SIG-M5 treated with dmso at 0.1 percent for 504 hours (cell line): ENCODE measurements at regions not wholly inside any gene's neighbourhood (a gene's known extent, or its start where the extent isn't known, plus 50 kb on each side); places are given as distances from the start of the nearest gene placed in this dataset.

Experiments
- DNase-seq: peaks from one replicate; lab custom pipeline; 2025; ENCODE audit not compliant: unreplicated experiment; lab: John Stamatoyannopoulos, UW

DNA sequence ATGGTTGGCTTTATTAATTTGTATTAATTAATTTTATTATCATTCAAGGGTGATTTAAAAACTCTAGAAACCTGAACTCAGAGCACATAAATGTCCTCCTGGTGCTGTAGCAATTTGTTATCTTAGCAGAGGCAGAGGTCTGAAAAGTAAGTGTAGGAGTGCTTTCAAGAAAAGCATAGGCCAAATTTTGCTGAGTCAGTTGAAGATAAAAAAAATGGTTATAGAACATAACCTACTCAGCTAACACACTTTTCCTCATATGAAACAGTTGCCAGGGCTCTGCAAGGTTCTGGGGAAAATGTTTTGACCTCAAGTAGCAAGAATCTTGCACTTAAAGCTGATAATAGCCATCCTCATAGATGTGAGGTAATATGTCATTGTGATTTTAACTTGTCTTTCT lies 53.5 kb upstream of the CHODL start:
- DNase-seq = no peak

DNA sequence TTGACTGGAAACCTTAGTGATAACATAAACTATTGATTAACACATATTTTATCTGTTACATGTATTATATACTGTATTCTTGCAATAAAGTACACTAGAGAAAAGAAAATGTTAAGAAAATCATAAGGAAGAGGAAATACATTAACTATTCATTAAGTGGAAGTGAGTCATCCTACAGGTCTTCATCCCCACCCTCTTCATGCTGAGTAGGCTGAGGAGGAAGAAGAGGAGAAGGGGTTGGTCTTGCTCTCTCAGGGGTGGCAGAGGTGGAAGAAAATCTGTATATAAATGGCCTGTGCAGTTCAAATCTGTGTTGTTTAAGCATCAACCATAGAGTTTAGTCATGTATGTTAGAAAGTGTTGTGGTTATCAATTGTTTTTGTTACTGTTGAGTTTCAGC lies 66.1 kb upstream of the CHODL start:
- DNase-seq = no peak

DNA sequence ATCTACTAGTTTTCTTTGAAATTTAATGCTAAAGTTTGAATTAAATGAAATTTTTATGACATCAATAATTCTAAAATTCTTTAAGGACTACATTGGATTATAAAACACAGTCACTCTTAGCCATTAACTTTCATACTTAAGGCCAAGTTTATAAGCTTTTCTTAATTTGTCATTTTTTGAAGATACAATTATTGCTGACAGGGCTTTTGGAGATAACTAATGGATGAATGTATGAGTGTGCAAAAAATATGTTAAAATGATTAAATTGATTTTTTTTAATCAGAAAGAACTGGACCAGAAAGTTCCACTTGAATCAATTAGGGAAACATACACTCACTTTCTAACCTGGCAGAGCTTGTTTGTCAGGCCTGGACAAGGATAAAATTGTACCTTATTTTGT lies 70.3 kb upstream of the CHODL start:
- no peak for DNase-seq

DNA sequence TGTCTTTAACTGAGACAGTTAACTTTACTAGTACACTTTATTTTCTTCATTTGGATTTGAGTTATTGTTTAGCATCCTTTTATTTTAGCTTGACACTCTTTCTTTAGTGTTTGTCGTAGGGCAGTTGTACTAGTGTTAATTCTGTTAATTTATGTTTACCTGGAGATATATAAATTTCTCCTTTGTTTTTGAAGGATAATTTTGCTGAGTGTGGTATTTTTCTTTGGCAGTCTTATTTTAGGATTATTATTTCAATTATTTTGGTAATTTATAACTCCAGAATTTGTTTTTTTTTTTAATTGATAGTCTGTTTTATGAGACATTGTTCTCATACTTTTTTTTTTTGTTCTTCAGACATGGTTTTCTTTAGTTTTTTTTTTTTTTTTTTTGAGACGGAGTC lies 73.8 kb upstream of the CHODL start:
- DNase-seq = no peak

DNA sequence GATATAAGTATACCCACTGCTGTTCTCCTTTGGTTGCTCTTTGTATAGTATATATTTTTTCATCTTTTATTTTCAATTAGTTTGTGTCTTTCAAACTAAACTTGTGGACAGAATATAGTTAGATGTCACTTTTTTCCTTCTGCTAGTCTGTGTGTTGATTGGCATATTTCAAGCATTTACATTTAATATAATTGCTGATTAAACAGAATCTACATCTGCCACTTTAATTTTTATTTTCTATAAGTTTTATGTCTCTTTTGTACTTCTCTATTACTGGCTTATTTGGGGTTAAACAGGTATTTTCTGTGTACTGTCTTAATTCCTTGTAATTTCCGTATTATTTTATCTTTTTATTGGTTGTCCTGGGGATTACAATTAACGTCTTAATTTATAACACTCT lies 74.4 kb upstream of the CHODL start:
- DNase-seq = no peak

DNA sequence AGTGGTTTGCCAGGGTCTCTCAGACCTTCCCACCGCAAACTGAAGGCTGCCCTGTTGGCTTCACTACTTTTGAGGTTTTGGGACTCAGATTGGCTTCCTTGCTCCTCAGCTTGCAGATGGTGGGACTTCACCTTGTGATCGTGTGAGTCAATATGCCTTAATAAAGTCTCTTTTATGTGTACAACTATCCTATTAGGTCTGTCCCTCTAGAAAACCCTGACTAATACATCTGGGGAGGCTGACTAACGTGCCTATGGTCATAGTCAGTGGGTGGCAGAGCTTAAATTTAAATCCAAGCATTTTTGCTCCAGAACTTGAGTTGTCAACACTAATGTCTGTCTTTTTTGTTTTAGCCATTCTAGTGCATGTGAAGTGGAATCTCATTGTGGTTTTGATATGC lies 76.5 kb upstream of the CHODL start:
- DNase-seq = no peak

DNA sequence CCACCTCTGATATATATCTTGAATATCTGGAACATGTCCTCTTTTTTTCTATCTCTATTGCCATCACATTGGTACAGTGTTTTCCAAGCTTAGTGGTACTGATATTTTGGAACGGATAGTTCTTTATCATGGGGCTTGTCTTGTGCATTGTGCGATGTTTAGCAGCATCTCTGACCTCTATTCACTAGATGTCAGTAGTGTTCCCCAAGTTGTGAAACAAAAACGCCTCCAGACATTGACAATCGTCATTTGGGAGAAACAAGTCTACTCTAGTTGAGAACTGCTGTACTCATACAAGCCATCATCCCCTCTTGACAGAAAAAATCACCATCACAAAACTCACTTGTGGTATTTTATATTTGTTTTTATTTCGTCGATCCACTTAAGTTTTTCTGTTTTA lies 79.7 kb upstream of the CHODL start:
- no peak for DNase-seq

DNA sequence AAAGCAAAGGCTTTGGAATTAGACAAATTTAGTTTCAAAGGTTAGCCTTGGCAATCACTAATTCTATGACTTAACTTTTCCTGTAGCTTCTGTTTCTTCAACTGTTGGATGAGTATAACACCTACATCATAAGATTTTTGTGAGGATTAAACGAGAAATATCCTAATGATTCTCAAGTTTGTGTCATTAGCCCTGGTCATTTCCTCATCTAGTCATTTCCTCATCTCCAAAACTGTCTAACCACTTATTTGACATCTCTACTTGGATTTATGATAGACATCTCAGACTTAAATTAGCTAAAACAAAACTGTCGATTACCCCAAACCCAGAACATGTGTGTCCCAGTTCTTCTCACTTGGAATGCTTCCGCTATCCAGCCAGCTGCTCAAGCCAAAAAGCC lies 80.2 kb upstream of the CHODL start:
- no peak for DNase-seq

DNA sequence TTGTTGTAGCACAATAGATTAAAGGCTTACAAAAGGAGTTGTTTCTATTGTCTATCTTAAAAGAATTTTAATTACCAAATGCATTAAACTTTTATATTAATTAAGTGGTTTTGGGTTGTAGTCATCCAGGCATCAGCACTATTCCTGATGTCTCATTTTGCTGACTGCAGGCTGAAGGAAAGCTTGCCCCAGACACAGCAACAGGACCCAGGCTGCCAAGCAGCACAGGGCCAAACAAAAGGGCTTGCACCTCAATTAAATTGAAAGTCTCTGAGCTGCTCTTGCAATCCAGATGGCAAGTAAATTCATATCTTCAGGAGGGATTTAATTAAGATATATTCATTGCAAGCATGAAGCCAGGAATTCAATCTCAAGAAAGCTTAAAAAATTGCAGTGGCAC lies 80.7 kb upstream of the CHODL start:
- DNase-seq = no peak

DNA sequence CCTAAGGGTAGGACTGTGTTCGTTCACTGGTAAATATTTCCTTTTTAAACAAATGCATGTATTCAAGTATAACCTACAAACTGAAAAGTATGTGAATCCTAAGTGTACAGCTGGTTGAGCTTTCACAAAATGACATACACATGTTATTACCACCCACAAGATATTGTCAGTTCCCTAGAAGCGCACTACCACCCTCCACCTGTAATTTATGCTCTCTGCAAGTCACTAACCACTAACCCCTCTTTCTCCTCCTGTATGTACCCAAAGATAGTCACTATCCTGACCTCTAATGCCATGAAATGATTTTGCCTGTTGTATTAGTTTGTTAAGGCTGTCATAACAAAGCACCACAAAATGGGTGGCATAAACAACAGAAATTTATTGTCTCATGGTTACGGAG lies 82.8 kb upstream of the CHODL start:
- no peak for DNase-seq

DNA sequence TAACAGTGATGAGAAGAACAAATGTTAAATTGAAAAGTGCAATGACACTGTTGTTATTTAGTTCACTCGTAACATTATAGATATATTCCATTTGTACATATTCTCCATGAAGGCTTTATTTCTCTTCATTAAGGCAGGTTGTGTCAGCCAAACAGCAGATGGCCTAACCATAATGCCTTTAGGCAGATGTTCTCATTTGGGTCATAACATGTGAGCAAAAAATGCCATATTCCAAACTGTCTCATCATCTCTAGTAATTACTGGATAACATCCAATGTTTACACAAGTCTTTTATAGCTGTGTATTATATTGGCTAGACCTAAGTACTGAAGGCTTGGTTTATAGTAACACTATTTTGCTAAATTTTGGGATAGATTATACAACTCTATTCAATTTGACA lies 87.2 kb upstream of the CHODL start:
- DNase-seq = no peak

DNA sequence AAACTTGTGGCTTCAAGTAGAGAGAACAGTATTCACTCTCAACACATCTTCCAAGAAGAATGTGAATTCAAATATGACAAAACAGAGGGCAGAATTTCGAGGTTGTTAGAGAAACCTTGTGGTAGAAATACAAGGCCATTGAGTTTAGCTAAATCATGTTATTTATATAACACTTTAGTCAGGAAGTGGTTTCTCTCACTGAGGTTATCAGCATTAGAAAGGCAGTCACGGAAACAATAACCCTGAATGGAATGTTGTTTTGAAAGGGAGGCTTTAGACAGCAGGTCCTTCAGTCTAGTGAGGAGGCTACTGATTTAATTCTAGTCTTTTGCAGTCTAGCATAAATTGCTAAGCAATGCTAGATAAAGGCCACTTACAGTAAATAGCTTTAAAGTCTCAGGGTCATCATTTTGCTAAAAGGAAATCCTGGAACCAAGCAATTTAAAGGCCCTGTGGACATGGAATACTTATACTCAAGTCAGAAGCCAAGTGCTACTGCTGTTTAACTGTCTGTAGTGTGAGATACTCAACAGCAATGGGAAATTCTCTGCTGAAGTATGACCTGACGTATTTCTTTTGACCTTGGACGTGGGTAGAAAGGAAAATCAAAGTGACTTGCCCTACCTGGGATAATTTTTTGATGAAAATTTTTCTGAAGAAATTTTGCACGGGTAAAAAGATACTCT lies 89.0 kb upstream of the CHODL start:
- no peak for DNase-seq

DNA sequence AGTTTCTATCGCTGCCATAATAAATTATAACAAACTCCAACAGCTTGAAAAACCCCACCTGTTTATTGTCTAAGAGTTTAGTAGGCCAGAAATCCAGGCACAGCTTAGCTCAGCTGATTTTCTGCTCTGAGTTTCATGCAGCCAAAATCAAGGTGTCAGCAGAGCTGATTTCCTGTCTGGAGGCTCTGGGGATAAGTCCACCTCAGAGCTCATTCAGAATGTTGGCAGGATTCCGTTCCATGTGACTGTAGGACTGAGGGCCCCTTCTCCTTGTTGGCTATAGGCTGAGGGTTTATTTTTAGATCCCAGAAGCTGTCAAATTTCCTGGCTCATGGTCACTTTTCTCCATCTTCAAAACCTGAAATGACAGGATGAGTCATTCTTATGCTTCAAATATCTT lies 91.6 kb upstream of the CHODL start:
- no peak for DNase-seq

DNA sequence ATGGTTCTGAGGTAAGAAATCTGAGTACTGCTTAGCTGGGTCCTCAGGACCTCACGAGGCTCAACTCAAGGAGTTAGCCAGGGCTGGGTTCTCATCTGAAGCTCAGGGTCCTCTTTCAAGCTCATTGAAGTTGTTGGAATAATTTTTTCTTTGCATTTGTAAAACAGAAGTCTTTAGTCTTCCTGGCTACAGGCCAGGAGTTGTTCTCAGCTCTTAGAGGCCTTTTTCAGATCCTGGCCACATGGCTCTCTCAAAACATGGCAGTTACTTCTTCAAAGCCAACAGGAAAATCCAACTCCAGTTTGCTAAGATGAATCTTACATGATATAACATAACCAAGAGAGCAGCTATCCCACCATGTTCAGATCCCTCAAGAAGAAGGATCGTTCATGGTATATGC lies 92.3 kb upstream of the CHODL start:
- DNase-seq = no peak

DNA sequence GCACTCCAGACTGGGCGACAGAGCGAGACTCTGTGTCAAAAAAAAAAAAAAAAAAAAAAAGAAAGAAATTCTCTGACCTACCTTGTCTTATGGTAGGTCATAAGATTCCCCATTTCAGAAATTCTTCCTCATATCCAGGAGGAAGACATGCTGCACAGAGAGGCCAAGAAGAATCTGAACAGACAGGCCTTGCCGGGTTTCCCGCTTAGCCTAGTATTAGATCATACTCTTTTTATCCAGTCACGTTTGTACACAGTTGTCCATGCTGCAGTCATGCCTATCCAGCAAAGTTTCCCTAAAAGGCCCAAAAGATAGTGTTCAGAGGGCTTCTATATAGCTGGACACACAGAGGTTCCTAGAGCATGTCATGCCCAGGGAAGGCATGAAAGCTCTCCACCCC lies 93.6 kb upstream of the CHODL start:
- DNase-seq = no peak

DNA sequence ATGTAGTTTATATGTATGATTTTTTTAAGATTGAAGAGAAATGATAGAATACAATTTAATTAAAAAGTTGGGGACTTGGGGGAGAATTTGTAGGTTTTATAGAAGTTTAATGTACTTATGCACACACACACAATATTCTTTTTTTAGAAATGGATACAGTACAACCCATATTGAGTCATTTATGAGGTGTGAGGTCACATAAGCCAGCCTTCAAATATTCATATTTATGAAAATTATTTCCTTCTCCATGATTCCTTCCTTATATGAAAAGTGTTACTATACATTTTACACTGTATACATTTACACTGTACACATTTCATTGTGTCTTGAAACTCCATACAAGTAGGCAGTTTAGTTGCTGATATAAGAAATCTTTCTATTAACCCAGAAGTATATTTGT lies 96.2 kb upstream of the CHODL start:
- DNase-seq = no peak

DNA sequence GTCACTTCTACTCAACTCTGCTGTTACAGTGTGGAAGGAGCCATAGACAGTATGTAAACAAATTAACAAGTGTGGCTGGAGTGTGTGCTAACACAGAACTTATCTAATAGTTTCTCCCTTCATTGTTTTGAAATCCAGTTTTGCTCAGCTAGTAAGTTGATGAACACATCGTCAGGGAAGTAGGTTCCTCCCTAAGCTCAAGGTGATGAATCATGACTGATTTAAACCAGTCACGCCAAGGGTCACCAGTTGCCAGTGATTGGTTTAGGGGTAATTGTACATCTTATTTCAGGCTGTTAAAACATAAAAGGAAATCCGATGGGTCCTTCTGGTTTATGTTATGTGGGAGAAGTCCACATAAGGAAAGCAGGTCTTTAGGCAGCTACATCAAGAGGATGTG lies 97.0 kb upstream of the CHODL start:
- DNase-seq = no peak

DNA sequence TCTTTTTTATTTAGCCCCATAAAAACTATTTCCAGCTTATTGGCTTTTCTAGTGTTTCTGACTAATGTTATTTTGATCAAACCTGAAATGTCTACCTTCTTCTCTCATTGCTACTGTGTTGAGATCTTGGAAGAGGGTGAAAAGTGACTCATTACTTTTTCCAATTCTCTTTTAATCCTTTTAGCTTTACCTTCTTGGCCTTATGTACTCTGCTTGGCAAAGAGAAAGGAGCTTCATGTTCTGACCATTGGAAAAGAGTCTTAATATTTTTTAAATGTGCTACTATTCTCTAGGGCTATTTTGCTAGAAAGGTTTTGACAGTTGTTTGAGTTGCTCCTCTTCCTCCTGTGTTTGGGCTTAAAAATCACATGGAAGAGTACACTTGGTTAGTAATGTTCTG lies 97.8 kb upstream of the CHODL start:
- no peak for DNase-seq

DNA sequence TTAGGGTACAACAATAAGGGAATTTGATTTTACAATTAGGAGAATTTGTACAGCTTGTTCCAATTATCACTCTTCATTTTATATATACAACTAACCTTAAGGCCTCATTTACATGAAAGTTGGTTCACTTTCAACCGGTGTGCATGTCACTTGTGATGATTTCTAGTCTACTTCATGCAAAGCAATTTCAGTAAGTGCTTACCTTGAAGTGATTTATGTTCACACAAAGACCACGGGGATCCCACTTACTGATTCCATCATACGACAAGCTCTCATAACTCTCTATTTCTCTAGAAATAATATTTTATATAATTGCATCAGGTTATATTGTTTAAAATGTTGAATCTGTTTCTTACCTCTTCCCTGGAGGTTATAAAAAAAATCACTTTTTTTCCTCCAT lies 100.3 kb upstream of the CHODL start:
- DNase-seq = no peak

DNA sequence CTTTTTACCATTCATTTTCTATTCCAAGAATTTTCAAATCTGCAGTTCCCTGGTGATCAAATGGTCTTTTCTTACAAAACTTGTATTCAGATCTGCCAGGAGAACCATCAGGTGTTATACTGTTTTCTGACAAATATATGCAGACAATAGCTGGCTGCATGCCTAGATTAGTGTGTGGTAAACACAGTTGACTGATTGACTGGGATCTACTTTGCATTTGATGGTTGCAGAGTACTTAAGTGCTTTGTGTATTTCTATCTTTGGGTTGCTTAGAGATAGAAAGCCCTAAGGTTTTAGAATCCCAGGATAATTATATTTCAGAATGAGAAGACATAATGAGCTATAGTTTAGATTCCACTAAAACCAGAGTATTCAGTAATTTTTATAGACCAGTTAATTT lies 102.0 kb upstream of the CHODL start:
- DNase-seq = no peak

DNA sequence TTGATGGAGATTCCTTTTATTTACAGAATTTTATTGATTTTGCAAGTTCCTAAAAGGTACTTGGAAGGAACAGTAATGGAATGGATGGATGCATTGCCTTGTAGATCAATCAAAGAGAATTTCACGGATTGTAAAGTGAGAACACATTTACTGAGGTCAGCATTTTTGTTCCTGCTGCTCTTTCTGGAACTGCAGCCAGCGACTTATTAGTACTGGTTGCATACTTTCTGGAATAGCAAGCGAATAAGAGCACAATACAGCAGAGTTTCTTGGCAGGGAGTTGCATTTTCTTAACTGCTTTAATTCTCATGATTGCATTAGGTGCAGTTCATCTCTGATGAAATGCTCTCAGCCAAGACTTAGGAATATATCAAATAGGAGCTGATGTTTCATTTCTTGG lies 106.1 kb upstream of the CHODL start:
- DNase-seq = no peak

DNA sequence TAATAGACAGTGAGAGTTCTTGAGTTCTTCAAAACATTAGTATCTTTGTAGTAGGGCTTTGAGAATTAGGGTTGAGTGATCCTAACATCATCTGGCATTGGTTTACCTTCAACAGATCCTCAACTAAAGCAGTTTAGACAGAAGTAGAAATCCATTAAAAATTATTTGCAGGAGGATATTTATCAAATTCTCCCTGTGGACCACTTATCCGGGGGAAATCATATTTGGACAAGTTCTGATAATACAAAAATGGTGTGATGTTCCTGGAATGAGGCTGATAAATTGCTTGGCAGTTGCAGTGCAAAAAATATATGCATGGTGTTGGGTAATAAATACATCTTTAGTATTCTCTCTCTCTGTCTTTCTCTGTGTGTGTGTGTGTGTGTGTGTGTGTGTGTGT lies 115.1 kb upstream of the CHODL start:
- DNase-seq = no peak

DNA sequence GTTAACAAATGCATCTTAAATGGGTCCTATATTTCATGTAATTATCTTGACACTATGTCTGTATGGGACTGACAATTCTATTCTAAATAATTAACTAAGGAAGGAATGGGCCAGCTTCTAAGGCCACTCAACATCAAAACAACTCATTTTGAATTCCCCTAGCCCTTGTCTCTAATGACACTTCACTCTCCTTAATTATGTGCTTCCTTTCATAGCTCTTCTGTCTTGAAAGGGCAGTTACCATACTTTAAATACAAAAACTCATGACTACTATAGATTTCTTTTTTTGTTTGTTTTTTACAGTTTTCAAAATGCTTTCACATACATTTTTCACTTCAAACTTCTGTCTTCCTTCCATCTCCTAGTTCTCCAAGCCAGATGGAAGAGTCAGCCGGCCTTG lies 126.1 kb upstream of the CHODL start:
- no peak for DNase-seq

DNA sequence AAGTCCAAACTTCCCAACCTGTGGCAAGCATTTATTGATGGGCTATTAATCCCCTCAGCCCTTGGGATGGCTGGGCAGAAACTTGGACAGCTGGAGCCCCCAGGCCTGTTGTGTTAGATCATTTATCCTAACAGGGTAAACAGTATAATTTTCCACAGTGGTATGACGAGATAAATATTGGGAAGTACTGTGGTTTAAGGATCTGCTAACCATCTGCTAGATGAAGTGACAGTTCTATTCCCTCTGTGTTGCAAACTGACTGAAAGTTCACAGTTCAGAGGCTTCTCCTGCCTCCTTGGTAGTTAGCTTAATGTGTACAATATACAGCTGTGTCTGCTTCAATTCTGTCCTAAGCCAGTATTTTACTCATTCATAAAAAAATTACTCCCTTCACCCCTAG lies 127.5 kb upstream of the CHODL start:
- no peak for DNase-seq
